PC-9 (cell line): ENCODE measurements at regions not wholly inside any gene's neighbourhood (a gene's known extent, or its start where the extent isn't known, plus 50 kb on each side); places are given as distances from the start of the nearest gene placed in this dataset.

Source experiments
- CTCF ChIP-seq: fragments of 200-600 bp; sonication (generic); conservative IDR thresholded peaks from 2 replicates; pipeline ENCODE4 v1.6.1; 2017; ENCODE audit warnings: mixed run types, antibody characterized with exemption, mild to moderate bottlenecking, moderate library complexity
- EZH2 ChIP-seq: fragments of 200-600 bp; sonication (generic); IDR thresholded peaks from 2 replicates; pipeline ENCODE4 v1.8.0; 2017; ENCODE audit warnings: antibody characterized with exemption, low read depth

GRCh38 chr5:82336226-82336958 is 58.2 kb upstream of the RPS23 start:
- TF ChIP-seq CTCF, result no peak
- no peak for TF ChIP-seq EZH2
